Skin epidermis (tissue), 12 donors: ENCODE measurements at regions not wholly inside any gene's neighbourhood (a gene's known extent, or its start where the extent isn't known, plus 50 kb on each side); places are given as distances from the start of the nearest gene placed in this dataset.

Source experiments
- H3K27ac ChIP-seq, 21 experiments: fragments of 200-600 bp; sonication (generic) in 11 of 21; one replicate each; pipeline ENCODE4 v1.5.0; 2020; ENCODE audit warnings: mild to moderate bottlenecking in 3 of 21, inconsistent platforms in 2 of 21, moderate library complexity in 2 of 21
- H3K4me3 ChIP-seq, 7 experiments: fragments of 200-600 bp; sonication (generic) in 2 of 7; one replicate each; pipeline ENCODE4 v1.5.0; 2020; ENCODE audit warnings: inconsistent platforms in 2 of 7, mild to moderate bottlenecking in 2 of 7, moderate library complexity in 1 of 7

- Histone ChIP-seq H3K27ac (no peak overlapping the region), H3K4me3 (peak overlapping the region in 2 of 7 experiments; percentile 27 to 31)
Measured at GRCh38 chr5:50963971-50964745, 297.7 kb downstream of the PARP8 start.

GRCh38 chr5:50964746-50965653 is 298.6 kb downstream of the PARP8 start:
- H3K27ac ChIP-seq, result no peak overlapping the region
- H3K4me3 ChIP-seq, result no peak overlapping the region

- no peak overlapping the region for H3K4me3 ChIP-seq
- no peak overlapping the region for H3K27ac ChIP-seq
Measured at GRCh38 chr5:50965654-50966375, 299.4 kb downstream of the PARP8 start.

- H3K4me3 ChIP-seq, result peak overlapping the region; percentile 25 to 46 (median 34)
Measured at GRCh38 chr5:50967009-50967562, 300.6 kb downstream of the PARP8 start.

GRCh38 chr5:50967563-50968355 is 301.3 kb downstream of the PARP8 start:
- H3K27ac ChIP-seq, result peak overlapping the region in 4 of 21 experiments; percentile 2 to 43 (median 26)
- H3K4me3 ChIP-seq, result peak overlapping the region; percentile 25 to 46 (median 34)

More at GRCh38 chr5:50967009-50967562, 300.6 kb downstream of the PARP8 start:
- H3K27ac ChIP-seq, result peak overlapping the region in 4 of 21 experiments; percentile 2 to 43 (median 26)

- H3K4me3 ChIP-seq, result peak overlapping the region in 3 of 7 experiments; percentile 1 to 46 (median 35)
- no peak overlapping the region for H3K27ac ChIP-seq
Measured at GRCh38 chr5:50968356-50969149, 302.1 kb downstream of the PARP8 start.

GRCh38 chr5:50969151-50970031 is 303.0 kb downstream of the PARP8 start:
- H3K27ac ChIP-seq, result peak overlapping the region in 1 of 21 experiments; percentile 11
- peak overlapping the region in 3 of 7 experiments; percentile 1 to 46 (median 35) for H3K4me3 ChIP-seq

- Histone ChIP-seq H3K27ac (no peak overlapping the region), H3K4me3 (no peak overlapping the region)
Measured at GRCh38 chr5:50975840-50976239, 309.4 kb downstream of the PARP8 start.

- no peak overlapping the region for H3K27ac ChIP-seq
- H3K4me3 ChIP-seq, result no peak overlapping the region
Measured at GRCh38 chr5:50978924-50979323, 312.5 kb downstream of the PARP8 start.

GRCh38 chr5:50984640-50985039 is 318.2 kb downstream of the PARP8 start:
- H3K27ac ChIP-seq, result no peak overlapping the region
- H3K4me3 ChIP-seq, result no peak overlapping the region

GRCh38 chr5:50990296-50990924 is 324.0 kb downstream of the PARP8 start:
- Histone ChIP-seq H3K4me3 (no peak overlapping the region), H3K27ac (no peak overlapping the region)

GRCh38 chr5:50995285-50995942 is 329.0 kb downstream of the PARP8 start:
- no peak overlapping the region for H3K27ac ChIP-seq
- H3K4me3 ChIP-seq, result no peak overlapping the region

GRCh38 chr5:51001227-51001923 is 334.9 kb downstream of the PARP8 start:
- H3K4me3 ChIP-seq, result no peak overlapping the region
- no peak overlapping the region for H3K27ac ChIP-seq

GRCh38 chr5:51002368-51002767 is 335.9 kb downstream of the PARP8 start:
- no peak overlapping the region for H3K27ac ChIP-seq
- no peak overlapping the region for H3K4me3 ChIP-seq

GRCh38 chr5:51013036-51013435 is 346.6 kb downstream of the PARP8 start:
- H3K4me3 ChIP-seq, result no peak overlapping the region
- no peak overlapping the region for H3K27ac ChIP-seq

GRCh38 chr5:51018423-51018822 is 352.0 kb downstream of the PARP8 start:
- Histone ChIP-seq H3K4me3 (no peak overlapping the region), H3K27ac (no peak overlapping the region)
